ENCODE measurements at regions not wholly inside any gene's neighbourhood (a gene's known extent, or its start where the extent isn't known, plus 50 kb on each side); places are given as distances from the start of the nearest gene placed in this dataset.

GRCh38 chr10:107409522-107409921 is 245.0 kb upstream of the SORCS1 start:
- H3K79me2 ChIP-seq (replicated peaks; ENCODE audit: insufficient read depth), result no peaks in the 10 kb centered on the region
- TF ChIP-seq NANOG (IDR thresholded peaks at IDR 0.05; ENCODE audit: borderline replicate concordance), result no peak
- no peak for TF ChIP-seq ZNF331 (CRISPR knock-in tag; IDR thresholded peaks at IDR 0.05; ENCODE audit: low read depth)
- TF ChIP-seq, protein P1, sequence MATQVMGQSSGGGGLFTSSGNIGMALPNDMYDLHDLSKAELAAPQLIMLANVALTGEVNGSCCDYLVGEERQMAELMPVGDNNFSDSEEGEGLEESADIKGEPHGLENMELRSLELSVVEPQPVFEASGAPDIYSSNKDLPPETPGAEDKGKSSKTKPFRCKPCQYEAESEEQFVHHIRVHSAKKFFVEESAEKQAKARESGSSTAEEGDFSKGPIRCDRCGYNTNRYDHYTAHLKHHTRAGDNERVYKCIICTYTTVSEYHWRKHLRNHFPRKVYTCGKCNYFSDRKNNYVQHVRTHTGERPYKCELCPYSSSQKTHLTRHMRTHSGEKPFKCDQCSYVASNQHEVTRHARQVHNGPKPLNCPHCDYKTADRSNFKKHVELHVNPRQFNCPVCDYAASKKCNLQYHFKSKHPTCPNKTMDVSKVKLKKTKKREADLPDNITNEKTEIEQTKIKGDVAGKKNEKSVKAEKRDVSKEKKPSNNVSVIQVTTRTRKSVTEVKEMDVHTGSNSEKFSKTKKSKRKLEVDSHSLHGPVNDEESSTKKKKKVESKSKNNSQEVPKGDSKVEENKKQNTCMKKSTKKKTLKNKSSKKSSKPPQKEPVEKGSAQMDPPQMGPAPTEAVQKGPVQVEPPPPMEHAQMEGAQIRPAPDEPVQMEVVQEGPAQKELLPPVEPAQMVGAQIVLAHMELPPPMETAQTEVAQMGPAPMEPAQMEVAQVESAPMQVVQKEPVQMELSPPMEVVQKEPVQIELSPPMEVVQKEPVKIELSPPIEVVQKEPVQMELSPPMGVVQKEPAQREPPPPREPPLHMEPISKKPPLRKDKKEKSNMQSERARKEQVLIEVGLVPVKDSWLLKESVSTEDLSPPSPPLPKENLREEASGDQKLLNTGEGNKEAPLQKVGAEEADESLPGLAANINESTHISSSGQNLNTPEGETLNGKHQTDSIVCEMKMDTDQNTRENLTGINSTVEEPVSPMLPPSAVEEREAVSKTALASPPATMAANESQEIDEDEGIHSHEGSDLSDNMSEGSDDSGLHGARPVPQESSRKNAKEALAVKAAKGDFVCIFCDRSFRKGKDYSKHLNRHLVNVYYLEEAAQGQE (IDR thresholded peaks at IDR 0.05; ENCODE audit: unreplicated experiment), result no peak
- TF ChIP-seq JUNB (IDR thresholded peaks at IDR 0.05; ENCODE audit: unreplicated experiment), result no peak
- no peak for TF ChIP-seq EZH2 (IDR thresholded peaks at IDR 0.05; ENCODE audit: low read depth, unreplicated experiment)
- TF ChIP-seq, protein P2, sequence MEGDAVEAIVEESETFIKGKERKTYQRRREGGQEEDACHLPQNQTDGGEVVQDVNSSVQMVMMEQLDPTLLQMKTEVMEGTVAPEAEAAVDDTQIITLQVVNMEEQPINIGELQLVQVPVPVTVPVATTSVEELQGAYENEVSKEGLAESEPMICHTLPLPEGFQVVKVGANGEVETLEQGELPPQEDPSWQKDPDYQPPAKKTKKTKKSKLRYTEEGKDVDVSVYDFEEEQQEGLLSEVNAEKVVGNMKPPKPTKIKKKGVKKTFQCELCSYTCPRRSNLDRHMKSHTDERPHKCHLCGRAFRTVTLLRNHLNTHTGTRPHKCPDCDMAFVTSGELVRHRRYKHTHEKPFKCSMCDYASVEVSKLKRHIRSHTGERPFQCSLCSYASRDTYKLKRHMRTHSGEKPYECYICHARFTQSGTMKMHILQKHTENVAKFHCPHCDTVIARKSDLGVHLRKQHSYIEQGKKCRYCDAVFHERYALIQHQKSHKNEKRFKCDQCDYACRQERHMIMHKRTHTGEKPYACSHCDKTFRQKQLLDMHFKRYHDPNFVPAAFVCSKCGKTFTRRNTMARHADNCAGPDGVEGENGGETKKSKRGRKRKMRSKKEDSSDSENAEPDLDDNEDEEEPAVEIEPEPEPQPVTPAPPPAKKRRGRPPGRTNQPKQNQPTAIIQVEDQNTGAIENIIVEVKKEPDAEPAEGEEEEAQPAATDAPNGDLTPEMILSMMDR (conservative IDR thresholded peaks at IDR 0.05; ENCODE audit: low read depth in 2 of 2), result peak; percentile 56 to 66
- Mint-ChIP-seq H3K27me3 (ENCODE audit: insufficient read depth, low read depth, poor library complexity) (no peaks in the 10 kb centered on the region), H3K9me3 (no peaks in the 10 kb centered on the region), H3K27ac (no peak overlapping the region), H3K4me3 (no peak overlapping the region), H3K36me3 (ENCODE audit: low read depth) (no peaks in the 10 kb centered on the region), H3K4me1 (peaks cover 7% of the 10 kb centered on the region)
- H4K20me1 ChIP-seq (replicated peaks; ENCODE audit: insufficient read depth), result no peaks in the 10 kb centered on the region
- no peak overlapping the region for H2AFZ ChIP-seq
- DNase-seq (ENCODE audit: low spot score) (peak; percentile 61), ATAC-seq (peak; percentile 44; the same call in 2 of the 3 replicates)
- peaks cover 9% of the 10 kb centered on the region; the same call in 1 of the 2 replicates for H3K4me1 ChIP-seq (ENCODE audit: insufficient read depth)
- H3K4me2 ChIP-seq, result no peak overlapping the region
- H3K27me3 ChIP-seq (ENCODE audit: insufficient read depth), result no peaks in the 10 kb centered on the region
- no peak overlapping the region for H3K4me3 ChIP-seq
- H3K27ac ChIP-seq (ENCODE audit: low read depth), result no peak overlapping the region
- no peaks in the 10 kb centered on the region for H3K9me2 ChIP-seq (ENCODE audit: insufficient read depth)
- no peaks in the 10 kb centered on the region for H3F3A ChIP-seq (replicated peaks; ENCODE audit: low read depth)
- H3K36me3 ChIP-seq (ENCODE audit: insufficient read depth), result no peaks in the 10 kb centered on the region

DNA sequence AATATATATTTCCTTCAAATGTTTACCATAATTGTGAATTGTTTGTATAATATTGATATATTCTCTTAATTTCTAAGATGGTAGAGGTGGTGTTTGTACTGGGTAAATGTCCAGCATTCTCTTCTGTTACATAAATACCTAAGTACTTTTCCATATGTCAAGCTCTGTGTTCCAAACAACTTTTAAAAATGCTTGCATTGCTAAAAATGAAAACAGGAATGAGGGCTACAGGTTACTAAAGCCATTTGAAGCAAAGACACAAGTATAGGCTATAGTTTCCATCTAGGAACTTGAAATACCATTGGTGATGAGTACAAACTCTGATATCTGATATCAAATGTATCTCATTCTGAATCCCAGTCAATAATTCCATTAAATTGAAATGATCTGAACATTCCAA is 233.6 kb upstream of the SORCS1 start:
- Mint-ChIP-seq H3K27me3 (ENCODE audit: insufficient read depth, low read depth, poor library complexity) (no peaks in the 10 kb centered on the region), H3K9me3 (no peaks in the 10 kb centered on the region), H3K27ac (no peak overlapping the region), H3K4me3 (no peak overlapping the region), H3K36me3 (ENCODE audit: low read depth) (no peaks in the 10 kb centered on the region), H3K4me1 (no peaks in the 10 kb centered on the region)
- H2AFZ ChIP-seq, result no peak overlapping the region
- no peaks in the 10 kb centered on the region for H3K36me3 ChIP-seq (ENCODE audit: insufficient read depth)
- no peak overlapping the region for H3K4me3 ChIP-seq
- H3K27me3 ChIP-seq (ENCODE audit: insufficient read depth), result no peaks in the 10 kb centered on the region
- ATAC-seq (no peak), DNase-seq (ENCODE audit: low spot score) (no peak)
- H3F3A ChIP-seq (replicated peaks; ENCODE audit: low read depth), result no peaks in the 10 kb centered on the region
- 0 out of 2 replicates have a peak, but pooled peaks cover 3% of the 10 kb centered on the region for H3K9me2 ChIP-seq (ENCODE audit: insufficient read depth)
- no peak overlapping the region for H3K4me2 ChIP-seq
- H3K79me2 ChIP-seq (replicated peaks; ENCODE audit: insufficient read depth), result no peaks in the 10 kb centered on the region
- no peaks in the 10 kb centered on the region for H3K4me1 ChIP-seq (ENCODE audit: insufficient read depth)
- H3K27ac ChIP-seq (ENCODE audit: low read depth), result no peak overlapping the region
- no peaks in the 10 kb centered on the region for H4K20me1 ChIP-seq (replicated peaks; ENCODE audit: insufficient read depth)
- no peak for TF ChIP-seq ZNF114 (CRISPR knock-in tag; IDR thresholded peaks at IDR 0.05)
- no peak for TF ChIP-seq EZH2 (IDR thresholded peaks at IDR 0.05; ENCODE audit: low read depth, unreplicated experiment)
- no peak for TF ChIP-seq POLR2AphosphoS5 (IDR thresholded peaks at IDR 0.05; ENCODE audit: low read depth)
- TF ChIP-seq, protein P3, sequence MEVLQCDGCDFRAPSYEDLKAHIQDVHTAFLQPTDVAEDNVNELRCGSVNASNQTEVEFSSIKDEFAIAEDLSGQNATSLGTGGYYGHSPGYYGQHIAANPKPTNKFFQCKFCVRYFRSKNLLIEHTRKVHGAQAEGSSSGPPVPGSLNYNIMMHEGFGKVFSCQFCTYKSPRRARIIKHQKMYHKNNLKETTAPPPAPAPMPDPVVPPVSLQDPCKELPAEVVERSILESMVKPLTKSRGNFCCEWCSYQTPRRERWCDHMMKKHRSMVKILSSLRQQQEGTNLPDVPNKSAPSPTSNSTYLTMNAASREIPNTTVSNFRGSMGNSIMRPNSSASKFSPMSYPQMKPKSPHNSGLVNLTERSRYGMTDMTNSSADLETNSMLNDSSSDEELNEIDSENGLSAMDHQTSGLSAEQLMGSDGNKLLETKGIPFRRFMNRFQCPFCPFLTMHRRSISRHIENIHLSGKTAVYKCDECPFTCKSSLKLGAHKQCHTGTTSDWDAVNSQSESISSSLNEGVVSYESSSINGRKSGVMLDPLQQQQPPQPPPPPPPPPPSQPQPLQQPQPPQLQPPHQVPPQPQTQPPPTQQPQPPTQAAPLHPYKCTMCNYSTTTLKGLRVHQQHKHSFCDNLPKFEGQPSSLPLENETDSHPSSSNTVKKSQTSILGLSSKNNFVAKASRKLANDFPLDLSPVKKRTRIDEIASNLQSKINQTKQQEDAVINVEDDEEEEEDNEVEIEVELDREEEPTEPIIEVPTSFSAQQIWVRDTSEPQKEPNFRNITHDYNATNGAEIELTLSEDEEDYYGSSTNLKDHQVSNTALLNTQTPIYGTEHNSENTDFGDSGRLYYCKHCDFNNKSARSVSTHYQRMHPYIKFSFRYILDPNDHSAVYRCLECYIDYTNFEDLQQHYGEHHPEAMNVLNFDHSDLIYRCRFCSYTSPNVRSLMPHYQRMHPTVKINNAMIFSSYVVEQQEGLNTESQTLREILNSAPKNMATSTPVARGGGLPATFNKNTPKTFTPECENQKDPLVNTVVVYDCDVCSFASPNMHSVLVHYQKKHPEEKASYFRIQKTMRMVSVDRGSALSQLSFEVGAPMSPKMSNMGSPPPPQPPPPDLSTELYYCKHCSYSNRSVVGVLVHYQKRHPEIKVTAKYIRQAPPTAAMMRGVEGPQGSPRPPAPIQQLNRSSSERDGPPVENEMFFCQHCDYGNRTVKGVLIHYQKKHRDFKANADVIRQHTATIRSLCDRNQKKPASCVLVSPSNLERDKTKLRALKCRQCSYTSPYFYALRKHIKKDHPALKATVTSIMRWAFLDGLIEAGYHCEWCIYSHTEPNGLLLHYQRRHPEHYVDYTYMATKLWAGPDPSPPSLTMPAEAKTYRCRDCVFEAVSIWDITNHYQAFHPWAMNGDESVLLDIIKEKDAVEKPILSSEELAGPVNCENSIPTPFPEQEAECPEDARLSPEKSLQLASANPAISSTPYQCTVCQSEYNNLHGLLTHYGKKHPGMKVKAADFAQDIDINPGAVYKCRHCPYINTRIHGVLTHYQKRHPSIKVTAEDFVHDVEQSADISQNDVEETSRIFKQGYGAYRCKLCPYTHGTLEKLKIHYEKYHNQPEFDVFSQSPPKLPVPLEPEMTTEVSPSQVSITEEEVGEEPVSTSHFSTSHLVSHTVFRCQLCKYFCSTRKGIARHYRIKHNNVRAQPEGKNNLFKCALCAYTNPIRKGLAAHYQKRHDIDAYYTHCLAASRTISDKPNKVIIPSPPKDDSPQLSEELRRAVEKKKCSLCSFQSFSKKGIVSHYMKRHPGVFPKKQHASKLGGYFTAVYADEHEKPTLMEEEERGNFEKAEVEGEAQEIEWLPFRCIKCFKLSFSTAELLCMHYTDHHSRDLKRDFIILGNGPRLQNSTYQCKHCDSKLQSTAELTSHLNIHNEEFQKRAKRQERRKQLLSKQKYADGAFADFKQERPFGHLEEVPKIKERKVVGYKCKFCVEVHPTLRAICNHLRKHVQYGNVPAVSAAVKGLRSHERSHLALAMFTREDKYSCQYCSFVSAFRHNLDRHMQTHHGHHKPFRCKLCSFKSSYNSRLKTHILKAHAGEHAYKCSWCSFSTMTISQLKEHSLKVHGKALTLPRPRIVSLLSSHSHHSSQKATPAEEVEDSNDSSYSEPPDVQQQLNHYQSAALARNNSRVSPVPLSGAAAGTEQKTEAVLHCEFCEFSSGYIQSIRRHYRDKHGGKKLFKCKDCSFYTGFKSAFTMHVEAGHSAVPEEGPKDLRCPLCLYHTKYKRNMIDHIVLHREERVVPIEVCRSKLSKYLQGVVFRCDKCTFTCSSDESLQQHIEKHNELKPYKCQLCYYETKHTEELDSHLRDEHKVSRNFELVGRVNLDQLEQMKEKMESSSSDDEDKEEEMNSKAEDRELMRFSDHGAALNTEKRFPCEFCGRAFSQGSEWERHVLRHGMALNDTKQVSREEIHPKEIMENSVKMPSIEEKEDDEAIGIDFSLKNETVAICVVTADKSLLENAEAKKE (CRISPR knock-in tag; IDR thresholded peaks at IDR 0.05), result no peak
- TF ChIP-seq JUNB (IDR thresholded peaks at IDR 0.05; ENCODE audit: unreplicated experiment), result no peak

Data from GM23338 (cell line).